Astrocyte (in vitro differentiated cells and primary cell): ENCODE measurements at regions not wholly inside any gene's neighbourhood (a gene's known extent, or its start where the extent isn't known, plus 50 kb on each side); places are given as distances from the start of the nearest gene placed in this dataset.

Source experiments
- DNase-seq: peaks from one replicate; pipeline ENCODE4 v3.0.0-alpha.2; 2010; ENCODE audit warnings: low read depth
- FAIRE-seq: peaks from 2 replicates; lab custom pipeline; 2011; peaks lifted over from hg19 to GRCh38; lab: Jason Lieb, UNC
- H2AFZ ChIP-seq: 2 replicates; pipeline ENCODE4 v1.6.0; 2012; ENCODE audit warnings: low read depth, low read length, inconsistent platforms
- H3K27ac ChIP-seq: 2 replicates; pipeline ENCODE4 v1.5.1; 2011; ENCODE audit warnings: low read depth, low read length, inconsistent platforms
- H3K27me3 ChIP-seq: 2 replicates; pipeline ENCODE4 v1.6.0; 2011; ENCODE audit warnings: low read length, inconsistent platforms; ENCODE audit not compliant: insufficient read depth
- H3K36me3 ChIP-seq: 2 replicates; pipeline ENCODE4 v1.5.1; 2011; ENCODE audit warnings: low read length, inconsistent platforms; ENCODE audit not compliant: insufficient read depth
- H3K4me1 ChIP-seq: 2 replicates; pipeline ENCODE4 v1.5.1; 2011; ENCODE audit warnings: low read length, inconsistent platforms; ENCODE audit not compliant: insufficient read depth
- H3K4me2 ChIP-seq: 2 replicates; pipeline ENCODE4 v1.6.0; 2012; ENCODE audit warnings: low read length, inconsistent platforms
- H3K4me3 ChIP-seq: 2 replicates; pipeline ENCODE4 v1.5.1; 2011; ENCODE audit warnings: low read depth, mild to moderate bottlenecking, low read length, inconsistent platforms; ENCODE audit not compliant: insufficient read depth
- H3K79me2 ChIP-seq: 2 replicates; pipeline ENCODE4 v1.6.0; 2012; ENCODE audit warnings: mild to moderate bottlenecking, low read length, inconsistent platforms; ENCODE audit not compliant: insufficient read depth
- H3K9ac ChIP-seq: 2 replicates; pipeline ENCODE4 v1.6.0; 2012; ENCODE audit warnings: mild to moderate bottlenecking, low read length, inconsistent platforms
- H3K9me3 ChIP-seq: 2 replicates; pipeline ENCODE4 v1.5.1; 2012; ENCODE audit warnings: low read depth, mild to moderate bottlenecking, low read length, inconsistent platforms; ENCODE audit not compliant: insufficient read depth
- H4K20me1 ChIP-seq: 2 replicates; pipeline ENCODE4 v1.6.0; 2012; ENCODE audit warnings: low read length, inconsistent platforms; ENCODE audit not compliant: insufficient read depth
- H3K27ac Mint-ChIP-seq: one replicate; pipeline ENCODE4 v1.8.0; 2021; ENCODE audit warnings: mild to moderate bottlenecking, mixed read lengths; ENCODE audit not compliant: unreplicated experiment
- H3K27me3 Mint-ChIP-seq: one replicate; pipeline ENCODE4 v1.8.0; 2021; ENCODE audit warnings: low read depth, mixed read lengths; ENCODE audit not compliant: unreplicated experiment
- H3K36me3 Mint-ChIP-seq: one replicate; pipeline ENCODE4 v1.8.0; 2021; ENCODE audit warnings: low read depth, mixed read lengths; ENCODE audit not compliant: unreplicated experiment
- H3K4me1 Mint-ChIP-seq: one replicate; pipeline ENCODE4 v1.8.0; 2021; ENCODE audit warnings: low read depth, mixed read lengths; ENCODE audit not compliant: unreplicated experiment
- H3K4me3 Mint-ChIP-seq: one replicate; pipeline ENCODE4 v1.8.0; 2021; ENCODE audit warnings: mild to moderate bottlenecking, moderate library complexity, mixed read lengths; ENCODE audit not compliant: unreplicated experiment
- H3K9me3 Mint-ChIP-seq: one replicate; pipeline ENCODE4 v1.8.0; 2021; ENCODE audit warnings: mild to moderate bottlenecking, mixed read lengths; ENCODE audit not compliant: unreplicated experiment
- CTCF ChIP-seq: IDR thresholded peaks from 2 replicates; pipeline ENCODE4 v1.5.1; 2011; ENCODE audit warnings: low read depth, mild to moderate bottlenecking, inconsistent platforms, low read length, moderate library complexity; ENCODE audit not compliant: insufficient read depth
- EZH2 ChIP-seq: IDR thresholded peaks from 2 replicates; pipeline ENCODE4 v1.6.1; 2012; ENCODE audit warnings: mild to moderate bottlenecking, low read length, inconsistent platforms; ENCODE audit not compliant: insufficient read depth

GRCh38 chr4:107114059-107114458, 77.9 kb upstream of the DKK2 start:
- no peaks in the 10 kb centered on the region for H3K36me3 ChIP-seq
- Mint-ChIP-seq H3K4me1 (no peaks in the 10 kb centered on the region), H3K27me3 (no peaks in the 10 kb centered on the region), H3K4me3 (no peak overlapping the region), H3K36me3 (no peaks in the 10 kb centered on the region), H3K9me3 (peaks cover 3% of the 10 kb centered on the region), H3K27ac (no peak overlapping the region)
- DNase-seq (no peak), FAIRE-seq (no peak)
- H3K79me2 ChIP-seq = no peaks in the 10 kb centered on the region
- no peaks in the 10 kb centered on the region for H4K20me1 ChIP-seq
- H3K9me3 ChIP-seq = no peaks in the 10 kb centered on the region
- no peaks in the 10 kb centered on the region for H3K4me1 ChIP-seq
- no peak overlapping the region for H2AFZ ChIP-seq
- no peak for TF ChIP-seq EZH2
- no peak for TF ChIP-seq CTCF
- no peaks in the 10 kb centered on the region for H3K27me3 ChIP-seq
- no peak overlapping the region for H3K4me3 ChIP-seq
- no peak overlapping the region for H3K9ac ChIP-seq
- H3K27ac ChIP-seq = no peak overlapping the region
- no peak overlapping the region for H3K4me2 ChIP-seq

- Histone ChIP-seq H2AFZ (no peak overlapping the region), H3K27ac (no peak overlapping the region), H3K4me1 (no peaks in the 10 kb centered on the region), H4K20me1 (no peaks in the 10 kb centered on the region), H3K36me3 (no peaks in the 10 kb centered on the region), H3K4me2 (no peak overlapping the region), H3K9me3 (no peaks in the 10 kb centered on the region), H3K9ac (no peak overlapping the region), H3K27me3 (no peaks in the 10 kb centered on the region), H3K4me3 (no peak overlapping the region), H3K79me2 (no peaks in the 10 kb centered on the region)
- no peak overlapping the region for H3K4me3 Mint-ChIP-seq
- no peaks in the 10 kb centered on the region for H3K4me1 Mint-ChIP-seq
- no peaks in the 10 kb centered on the region for H3K9me3 Mint-ChIP-seq
- TF ChIP-seq CTCF (no peak), EZH2 (no peak)
- H3K27ac Mint-ChIP-seq = no peak overlapping the region
- no peaks in the 10 kb centered on the region for H3K36me3 Mint-ChIP-seq
- DNase-seq (no peak), FAIRE-seq (no peak)
- no peaks in the 10 kb centered on the region for H3K27me3 Mint-ChIP-seq
These were observed 62.3 kb upstream of the DKK2 start for GRCh38 chr4:107098401-107098800.

- FAIRE-seq (no peak), DNase-seq (no peak)
- no peak overlapping the region for H3K4me3 Mint-ChIP-seq
- H3K9me3 Mint-ChIP-seq = no peaks in the 10 kb centered on the region
- H3K27me3 Mint-ChIP-seq = no peaks in the 10 kb centered on the region
- no peak overlapping the region for H2AFZ ChIP-seq
- no peaks in the 10 kb centered on the region for H3K36me3 Mint-ChIP-seq
- H3K27ac Mint-ChIP-seq = no peak overlapping the region
- no peaks in the 10 kb centered on the region for H3K9me3 ChIP-seq
- H4K20me1 ChIP-seq = no peaks in the 10 kb centered on the region
- H3K27me3 ChIP-seq = no peaks in the 10 kb centered on the region
- H3K79me2 ChIP-seq = no peaks in the 10 kb centered on the region
- no peak for TF ChIP-seq CTCF
- no peak for TF ChIP-seq EZH2
- H3K36me3 ChIP-seq = no peaks in the 10 kb centered on the region
- H3K4me3 ChIP-seq = no peak overlapping the region
- no peaks in the 10 kb centered on the region for H3K4me1 ChIP-seq
- H3K4me1 Mint-ChIP-seq = no peaks in the 10 kb centered on the region
- no peak overlapping the region for H3K27ac ChIP-seq
- H3K9ac ChIP-seq = no peak overlapping the region
- H3K4me2 ChIP-seq = no peak overlapping the region
These were observed 58.9 kb upstream of the DKK2 start for GRCh38 chr4:107094976-107095375.
